MM.1S (cell line): ENCODE measurements at regions not wholly inside any gene's neighbourhood (a gene's known extent, or its start where the extent isn't known, plus 50 kb on each side); places are given as distances from the start of the nearest gene placed in this dataset.

Source experiments
- DNase-seq: peaks from one replicate; pipeline ENCODE4 v3.0.0-alpha.2; 2015
- H2AFZ ChIP-seq: fragments of 300-600 bp; sonication (generic); 2 replicates; pipeline ENCODE4 v1.6.0; 2016; ENCODE audit warnings: antibody characterized with exemption, low read length
- H3F3A ChIP-seq: fragments of 300-600 bp; sonication (generic); 2 replicates; pipeline ENCODE4 v1.6.1; 2016; ENCODE audit warnings: mild to moderate bottlenecking, antibody characterized with exemption, low read length, moderate library complexity, mixed read lengths; ENCODE audit not compliant: insufficient read depth
- H3K27ac ChIP-seq: fragments of 300-600 bp; sonication (generic); 2 replicates; pipeline ENCODE4 v1.5.1; 2016; ENCODE audit warnings: mild to moderate bottlenecking, low read length
- H3K27me3 ChIP-seq: fragments of 300-600 bp; sonication (generic); replicated peaks from 2 replicates; pipeline ENCODE4 v1.6.0; 2016; ENCODE audit warnings: low read length; ENCODE audit not compliant: insufficient read depth
- H3K36me3 ChIP-seq: fragments of 300-600 bp; sonication (generic); replicated peaks from 2 replicates; pipeline ENCODE4 v1.6.1; 2016; ENCODE audit warnings: mild to moderate bottlenecking, low read length, mixed read lengths; ENCODE audit not compliant: insufficient read depth
- H3K4me1 ChIP-seq: fragments of 300-600 bp; sonication (generic); 2 replicates; pipeline ENCODE4 v1.6.1; 2016; ENCODE audit warnings: low read length, mixed read lengths
- H3K4me2 ChIP-seq: fragments of 300-600 bp; sonication (generic); 2 replicates; pipeline ENCODE4 v1.6.0; 2016; ENCODE audit warnings: low read depth, low read length
- H3K4me3 ChIP-seq: fragments of 300-600 bp; sonication (generic); 2 replicates; pipeline ENCODE4 v1.5.1; 2016; ENCODE audit warnings: low read length, mixed read lengths
- H3K79me2 ChIP-seq: fragments of 300-600 bp; sonication (generic); 2 replicates; pipeline ENCODE4 v1.6.1; 2016; ENCODE audit warnings: mixed run types, low read length, mixed read lengths
- H3K9ac ChIP-seq: fragments of 300-600 bp; sonication (generic); 2 replicates; pipeline ENCODE4 v1.6.1; 2016; ENCODE audit warnings: low read length, mixed read lengths
- H3K9me2 ChIP-seq: fragments of 300-600 bp; sonication (generic); replicated peaks from 2 replicates; pipeline ENCODE4 v1.6.1; 2016; ENCODE audit warnings: mild to moderate bottlenecking, low read length, mixed read lengths; ENCODE audit not compliant: insufficient read depth
- H3K9me3 ChIP-seq: fragments of 300-600 bp; sonication (generic); replicated peaks from 2 replicates; pipeline ENCODE4 v1.6.1; 2016; ENCODE audit warnings: mild to moderate bottlenecking, low read length, mixed read lengths; ENCODE audit not compliant: insufficient read depth
- H4K20me1 ChIP-seq: fragments of 300-600 bp; sonication (generic); 2 replicates; pipeline ENCODE4 v1.6.1; 2016; ENCODE audit warnings: mild to moderate bottlenecking, low read length, moderate library complexity, mixed read lengths; ENCODE audit not compliant: insufficient read depth
- CTCF ChIP-seq: fragments of 300-600 bp; sonication (generic); IDR thresholded peaks from 2 replicates; pipeline ENCODE4 v1.5.1; 2016; ENCODE audit warnings: antibody characterized with exemption, low read length, mixed read lengths
- EZH2 ChIP-seq: fragments of 300-600 bp; sonication (generic); optimal IDR thresholded peaks from 2 replicates; pipeline ENCODE3; 2017; ENCODE audit warnings: low read depth, mild to moderate bottlenecking, antibody characterized with exemption, low read length, mixed read lengths
- EZH2phosphoT487 ChIP-seq: fragments of 300-600 bp; sonication (generic); IDR thresholded peaks from 2 replicates; pipeline ENCODE4 v1.6.1; 2018; ENCODE audit warnings: antibody characterized with exemption, low read length

- Histone ChIP-seq H3K9me2 (no peaks in the 10 kb centered on the region), H3F3A (no peaks in the 10 kb centered on the region), H3K27me3 (no peaks in the 10 kb centered on the region), H3K9ac (no peak overlapping the region), H3K4me1 (no peaks in the 10 kb centered on the region), H3K36me3 (no peaks in the 10 kb centered on the region), H3K4me2 (no peak overlapping the region), H3K79me2 (no peaks in the 10 kb centered on the region), H3K4me3 (no peak overlapping the region), H4K20me1 (no peaks in the 10 kb centered on the region), H2AFZ (no peak overlapping the region), H3K9me3 (no peaks in the 10 kb centered on the region), H3K27ac (no peak overlapping the region)
- DNase-seq, result no peak
- no peak for TF ChIP-seq EZH2phosphoT487
- no peak for TF ChIP-seq CTCF
- TF ChIP-seq EZH2, result no peak
Observed at GRCh38 chr7:23971031-23971430, 261.0 kb downstream of the STK31 start.

- no peak for DNase-seq
- no peaks in the 10 kb centered on the region for H3K9me3 ChIP-seq
Observed at GRCh38 chr7:23972057-23972456, 262.0 kb downstream of the STK31 start.

GRCh38 chr7:23973264-23973663, 263.2 kb downstream of the STK31 start:
- Histone ChIP-seq H3K9ac (no peak overlapping the region), H3K9me3 (no peaks in the 10 kb centered on the region), H3K9me2 (no peaks in the 10 kb centered on the region), H3K36me3 (no peaks in the 10 kb centered on the region), H3K4me1 (no peaks in the 10 kb centered on the region), H3K4me3 (no peak overlapping the region), H3K27me3 (no peaks in the 10 kb centered on the region), H3F3A (no peaks in the 10 kb centered on the region), H4K20me1 (no peaks in the 10 kb centered on the region), H3K4me2 (no peak overlapping the region), H3K27ac (no peak overlapping the region), H3K79me2 (no peaks in the 10 kb centered on the region), H2AFZ (no peak overlapping the region)
- no peak for DNase-seq
- no peak for TF ChIP-seq EZH2
- TF ChIP-seq CTCF, result no peak
- no peak for TF ChIP-seq EZH2phosphoT487

More at GRCh38 chr7:23972057-23972456, 262.0 kb downstream of the STK31 start:
- no peak overlapping the region for H3K9ac ChIP-seq
- no peaks in the 10 kb centered on the region for H3K36me3 ChIP-seq
- H3K9me2 ChIP-seq, result no peaks in the 10 kb centered on the region
- H3K79me2 ChIP-seq, result no peaks in the 10 kb centered on the region
- no peak overlapping the region for H3K4me3 ChIP-seq
- no peaks in the 10 kb centered on the region for H3K4me1 ChIP-seq
- H3K4me2 ChIP-seq, result no peak overlapping the region
- no peaks in the 10 kb centered on the region for H3F3A ChIP-seq
- H2AFZ ChIP-seq, result no peak overlapping the region
- no peaks in the 10 kb centered on the region for H4K20me1 ChIP-seq
- no peak overlapping the region for H3K27ac ChIP-seq
- TF ChIP-seq EZH2phosphoT487, result no peak
- no peak for TF ChIP-seq EZH2
- H3K27me3 ChIP-seq, result no peaks in the 10 kb centered on the region

GRCh38 chr7:23980081-23980480, 270.1 kb downstream of the STK31 start:
- no peaks in the 10 kb centered on the region for H4K20me1 ChIP-seq
- H3K27me3 ChIP-seq, result no peaks in the 10 kb centered on the region
- no peak overlapping the region for H3K4me3 ChIP-seq
- DNase-seq, result no peak
- H3K79me2 ChIP-seq, result no peaks in the 10 kb centered on the region
- H3K9ac ChIP-seq, result no peak overlapping the region
- TF ChIP-seq EZH2phosphoT487 (no peak), EZH2 (no peak), CTCF (no peak)
- H3K4me1 ChIP-seq, result no peaks in the 10 kb centered on the region
- H3K9me2 ChIP-seq, result no peaks in the 10 kb centered on the region
- no peak overlapping the region for H3K4me2 ChIP-seq
- no peaks in the 10 kb centered on the region for H3F3A ChIP-seq
- no peaks in the 10 kb centered on the region for H3K9me3 ChIP-seq
- no peak overlapping the region for H3K27ac ChIP-seq
- no peaks in the 10 kb centered on the region for H3K36me3 ChIP-seq
- no peak overlapping the region for H2AFZ ChIP-seq
